SK-N-SH treated with all-trans-retinoic acid at 6 μM for 48 hours (cell line): ENCODE measurements at regions not wholly inside any gene's neighbourhood (a gene's known extent, or its start where the extent isn't known, plus 50 kb on each side); places are given as distances from the start of the nearest gene placed in this dataset.

Experiments used
- SNAI2 ChIP-seq: fragments of 250-450 bp; sonication (Bioruptor Pico); IDR thresholded peaks from 2 replicates; pipeline ENCODE4 v1.5.0; 2020; ENCODE audit warnings: mild to moderate bottlenecking, moderate library complexity
- TCF4 ChIP-seq: fragments of 250-450 bp; sonication (Bioruptor Pico); IDR thresholded peaks from 2 replicates; pipeline ENCODE4 v1.8.0; 2021; ENCODE audit warnings: mild to moderate bottlenecking, moderate library complexity, borderline replicate concordance

- TF ChIP-seq SNAI2 (CRISPR knock-in tag) (no peak), TCF4 (CRISPR knock-in tag) (no peak)
Observed at GRCh38 chr4:12200226-12200625, 771.5 kb upstream of the HS3ST1 start.
